Erythroblast (primary cell): ENCODE measurements at regions not wholly inside any gene's neighbourhood (a gene's known extent, or its start where the extent isn't known, plus 50 kb on each side); places are given as distances from the start of the nearest gene placed in this dataset.

Source experiments
- GATA1 ChIP-seq: IDR thresholded peaks from 2 replicates; pipeline ENCODE4 v1.6.1; 2011; ENCODE audit warnings: low read depth, mild to moderate bottlenecking, control low read depth, low read length, moderate library complexity
- POLR2A ChIP-seq: IDR thresholded peaks from 2 replicates; pipeline ENCODE4 v1.6.1; 2011; ENCODE audit warnings: mild to moderate bottlenecking, low read length

DNA sequence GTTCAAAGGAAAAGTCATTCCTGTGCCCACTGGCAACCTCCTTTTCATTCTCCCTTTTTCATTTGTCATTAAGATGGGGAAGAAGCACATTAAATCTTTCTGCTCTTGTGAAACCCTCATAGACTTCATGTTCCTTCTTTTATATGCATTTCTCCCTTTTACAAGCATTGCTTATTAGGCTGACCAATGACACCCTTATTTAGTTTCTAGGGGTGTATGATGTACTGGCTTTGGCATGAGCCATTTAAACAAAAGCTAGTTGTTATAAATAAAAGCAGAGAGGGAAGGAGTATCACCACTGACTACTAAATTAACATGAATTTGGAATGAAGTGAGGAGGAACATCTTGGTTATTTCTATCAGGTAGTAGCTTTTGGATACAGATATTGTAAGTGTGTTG, 68.2 kb upstream of the PCDH9 start:
- TF ChIP-seq POLR2A = no peak
- TF ChIP-seq GATA1 = no peak
